ENCODE measurements at regions not wholly inside any gene's neighbourhood (a gene's known extent, or its start where the extent isn't known, plus 50 kb on each side); places are given as distances from the start of the nearest gene placed in this dataset.
"Not testable (repeated sequence)": the region's sequence is repeated elsewhere in the genome, so short reads cannot be mapped to it uniquely, and the experiment has no call there.

- no peak for ATAC-seq
These were observed 54.2 kb downstream of the MSX1 start for GRCh38 chr4:4913628-4914027.

DNA sequence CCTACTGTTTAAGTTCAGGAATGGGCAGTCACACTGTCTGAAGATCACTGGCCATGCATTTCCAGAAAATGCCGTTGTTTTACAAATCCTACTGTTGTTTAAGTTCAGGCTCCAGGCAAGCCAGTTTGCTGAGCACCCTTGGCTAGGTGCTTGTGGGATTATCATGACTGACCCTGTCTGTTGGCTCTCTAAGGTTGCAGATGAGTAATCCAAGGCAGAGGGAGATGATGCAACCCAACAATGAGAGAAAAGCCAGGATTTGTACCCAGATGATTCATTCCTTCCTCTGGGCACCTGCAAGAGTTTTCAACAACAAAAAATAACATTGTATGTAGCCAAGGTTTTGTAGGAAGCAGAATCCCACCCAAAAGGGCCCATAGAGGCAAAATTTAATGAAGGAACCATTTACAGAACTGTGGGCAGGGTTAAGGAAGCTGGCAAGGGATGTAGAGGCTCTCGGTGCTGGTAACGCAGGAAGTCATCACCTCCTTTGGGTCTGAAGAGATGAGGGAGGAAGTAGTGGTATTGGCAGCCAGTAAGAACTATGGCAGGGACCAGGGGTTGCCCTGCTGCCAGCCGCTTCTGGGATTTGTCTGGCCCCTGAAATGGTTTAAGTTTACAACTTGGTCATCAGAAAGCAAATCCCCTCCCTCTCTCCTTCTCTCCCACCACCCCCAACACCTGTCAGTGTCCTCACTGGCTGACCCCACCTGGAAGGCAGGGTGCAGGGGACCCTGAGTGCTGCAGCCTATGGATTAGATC, 54.8 kb downstream of the MSX1 start:
- ATAC-seq, result no peak

DNA sequence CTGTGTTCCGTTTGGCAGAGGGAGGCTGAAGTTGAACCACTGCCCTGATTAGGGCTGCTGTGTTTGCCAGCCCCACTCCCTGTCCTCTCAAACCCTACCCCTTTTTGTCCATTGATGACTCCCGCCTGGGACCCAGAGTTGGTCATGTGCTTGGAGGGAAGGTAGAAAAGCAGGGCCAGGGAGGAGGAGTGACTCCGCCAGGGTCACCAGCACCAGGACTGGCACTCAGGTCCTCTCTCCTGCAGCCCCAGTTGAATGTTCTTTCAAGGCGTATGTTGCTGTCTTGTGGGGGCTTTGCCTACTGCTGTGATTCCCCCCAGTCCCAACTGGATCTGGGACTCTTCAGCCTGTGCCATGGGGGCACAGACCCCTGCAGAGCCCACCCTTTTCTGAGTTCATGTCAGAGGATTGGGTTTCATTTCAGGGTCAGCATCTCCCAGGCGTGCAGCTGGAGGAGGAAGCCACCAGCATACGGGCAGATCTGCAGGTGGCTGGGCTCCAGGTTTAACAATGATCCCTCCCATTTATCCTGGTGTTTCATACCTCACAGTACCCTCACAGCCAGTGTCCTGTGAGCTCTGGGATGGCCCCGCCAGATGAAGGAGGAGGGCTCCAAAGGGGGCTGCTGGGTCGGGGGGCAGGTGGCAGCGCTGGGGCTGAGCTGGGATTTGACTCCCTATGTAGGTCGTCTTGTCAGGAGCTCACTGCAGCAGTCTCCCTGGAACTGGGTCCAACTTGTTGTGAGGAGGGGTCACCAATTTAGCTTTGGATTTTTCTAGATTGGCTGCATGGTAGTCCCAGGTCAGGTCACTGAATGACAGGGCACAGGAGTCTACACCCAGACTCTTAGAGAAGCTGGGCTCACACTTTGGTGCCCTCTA, 55.7 kb downstream of the MSX1 start:
- no peak for ATAC-seq

DNA sequence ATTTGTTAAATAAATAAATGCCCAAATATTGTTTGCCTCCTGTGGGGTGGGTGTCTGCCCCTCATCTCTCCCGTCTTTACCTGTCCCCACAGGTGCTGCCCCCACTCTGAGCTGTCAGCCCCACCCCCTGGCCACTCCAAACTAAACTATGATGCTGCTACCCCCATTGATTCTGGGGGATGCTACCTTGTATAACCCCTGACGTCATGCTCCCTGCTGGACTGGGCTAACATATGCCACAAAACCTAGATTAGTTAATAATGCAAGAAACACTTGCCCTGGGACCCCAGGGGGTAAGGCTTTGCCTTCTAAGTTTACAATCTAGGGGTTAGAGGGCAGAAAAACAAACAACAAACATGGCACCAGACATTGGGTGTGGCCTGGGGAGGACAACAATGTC, 58.6 kb downstream of the MSX1 start:
- no peak for ATAC-seq

DNA sequence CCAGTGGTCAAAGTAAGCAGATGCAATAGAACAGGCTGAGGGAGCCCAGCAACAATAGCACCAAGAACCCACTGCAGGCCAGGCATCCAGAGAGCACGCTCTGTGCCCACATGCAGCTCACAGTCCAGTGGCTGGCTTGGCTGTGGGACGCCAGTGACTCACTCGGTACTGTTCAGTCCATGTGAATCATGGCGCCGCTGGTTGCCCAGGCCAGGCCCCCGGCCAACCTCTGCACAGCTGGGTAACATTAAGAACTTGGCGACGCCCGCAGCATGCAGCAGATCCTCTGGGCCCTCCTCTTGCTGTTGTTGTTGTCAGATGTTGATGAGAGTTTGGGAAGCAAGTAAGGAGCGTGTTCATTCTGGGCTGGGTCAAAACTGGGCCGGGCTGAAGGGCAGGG, 60.5 kb downstream of the MSX1 start:
- ATAC-seq, result no peak

GRCh38 chr4:4921077-4921476, 61.6 kb downstream of the MSX1 start:
- ATAC-seq, result no peak

DNA sequence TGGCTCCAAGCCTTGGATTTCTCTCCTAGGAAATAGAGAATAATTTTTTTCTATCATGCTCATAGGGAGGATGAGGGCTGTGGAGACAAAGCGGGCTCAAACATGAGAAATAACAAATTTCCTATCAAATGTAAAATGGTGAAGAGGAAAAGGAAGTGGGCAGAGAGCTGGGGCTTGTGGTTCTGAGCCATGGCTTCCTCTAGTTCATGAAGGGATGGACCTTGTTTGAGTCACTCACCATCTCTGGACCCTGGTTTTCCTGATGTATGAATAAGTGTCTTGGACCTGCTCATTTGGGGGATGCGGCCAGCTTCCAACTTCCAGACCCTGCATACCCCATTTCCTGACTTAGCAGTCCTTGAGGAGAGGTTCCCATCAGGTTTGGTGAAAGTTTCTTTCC, 63.0 kb downstream of the MSX1 start:
- ATAC-seq, result no peak

DNA sequence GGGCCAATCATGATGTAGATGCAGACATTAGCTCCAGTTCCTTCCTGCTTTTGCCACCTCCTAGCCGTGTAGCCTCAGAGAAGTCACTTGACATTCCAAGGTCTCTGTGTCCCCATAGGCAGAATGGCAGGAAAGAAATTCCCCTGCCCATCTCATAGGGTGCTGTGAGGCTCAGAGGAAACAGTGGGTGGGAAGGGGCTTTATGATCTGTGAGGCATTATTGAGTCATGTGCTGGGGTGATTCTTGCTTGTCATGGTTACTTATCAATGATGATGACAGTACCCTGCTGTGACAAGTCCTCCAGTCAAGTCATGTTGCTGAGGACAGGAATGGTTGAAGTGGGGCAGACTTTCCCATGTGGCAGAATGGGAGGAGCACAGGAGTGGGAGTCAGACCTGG, 63.7 kb downstream of the MSX1 start:
- ATAC-seq, result peak; percentile 78 to 85

GRCh38 chr4:4930677-4931076, 71.2 kb downstream of the MSX1 start:
- no peak for ATAC-seq

- no peak for ATAC-seq
These were observed 76.5 kb downstream of the MSX1 start for GRCh38 chr4:4935974-4936373.

- ATAC-seq, result no peak
These were observed 78.5 kb downstream of the MSX1 start for GRCh38 chr4:4937926-4938325.

GRCh38 chr4:4941751-4942150, 77.5 kb downstream of the CYTL1 start:
- ATAC-seq, result no peak

GRCh38 chr4:4942658-4943057, 76.6 kb downstream of the CYTL1 start:
- no peak for ATAC-seq

GRCh38 chr4:4945021-4945420, 74.2 kb downstream of the CYTL1 start:
- ATAC-seq, result no peak

- ATAC-seq, result no peak
These were observed 73.4 kb downstream of the CYTL1 start for GRCh38 chr4:4945829-4946228.

- ATAC-seq, result no peak
These were observed 72.8 kb downstream of the CYTL1 start for GRCh38 chr4:4946416-4946815.

GRCh38 chr4:4947721-4948120, 71.5 kb downstream of the CYTL1 start:
- no peak for ATAC-seq

DNA sequence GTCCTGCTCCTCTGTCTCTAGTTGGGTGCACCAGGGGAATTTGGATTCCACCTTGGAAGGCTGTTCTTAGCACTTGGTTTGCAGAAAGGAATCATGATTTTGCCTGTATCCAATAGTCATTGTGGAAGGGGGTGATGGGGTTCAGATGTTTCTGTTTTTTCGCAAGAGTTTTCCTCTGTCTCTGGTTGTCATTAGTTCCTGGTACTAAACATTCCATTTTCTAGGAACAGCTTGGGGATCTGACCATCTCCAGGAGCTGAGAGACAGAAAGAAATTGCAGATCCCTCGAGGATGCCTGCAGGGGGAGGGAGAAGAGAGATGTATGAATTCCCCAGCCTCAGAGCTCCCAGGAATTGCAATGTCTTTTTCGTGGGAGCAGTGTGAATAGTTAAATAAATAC, 70.9 kb downstream of the CYTL1 start:
- no peak for ATAC-seq

GRCh38 chr4:4950561-4951290, 68.5 kb downstream of the CYTL1 start:
- ATAC-seq, result no peak

DNA sequence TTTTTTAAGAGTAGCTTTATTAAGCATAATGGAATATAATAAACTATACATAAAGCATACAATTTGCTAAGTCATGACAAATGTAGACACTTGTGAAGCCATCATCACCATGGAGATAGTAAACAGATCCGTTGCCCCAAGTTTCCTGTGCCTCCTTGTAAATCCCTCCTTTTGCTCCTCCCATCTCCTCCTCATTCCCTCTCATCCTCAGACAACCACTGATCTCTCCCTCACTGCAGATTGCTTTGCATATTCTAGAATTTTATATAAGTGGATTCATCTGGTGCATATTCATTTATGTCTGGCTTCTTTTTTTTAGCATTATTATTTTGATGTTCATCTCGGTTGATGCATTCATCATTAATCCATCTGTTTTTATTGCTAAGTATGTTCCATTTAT, 67.0 kb downstream of the CYTL1 start:
- ATAC-seq, result no peak

GRCh38 chr4:4959344-4960074, 59.7 kb downstream of the CYTL1 start:
- not testable (repeated sequence) for ATAC-seq

DNA sequence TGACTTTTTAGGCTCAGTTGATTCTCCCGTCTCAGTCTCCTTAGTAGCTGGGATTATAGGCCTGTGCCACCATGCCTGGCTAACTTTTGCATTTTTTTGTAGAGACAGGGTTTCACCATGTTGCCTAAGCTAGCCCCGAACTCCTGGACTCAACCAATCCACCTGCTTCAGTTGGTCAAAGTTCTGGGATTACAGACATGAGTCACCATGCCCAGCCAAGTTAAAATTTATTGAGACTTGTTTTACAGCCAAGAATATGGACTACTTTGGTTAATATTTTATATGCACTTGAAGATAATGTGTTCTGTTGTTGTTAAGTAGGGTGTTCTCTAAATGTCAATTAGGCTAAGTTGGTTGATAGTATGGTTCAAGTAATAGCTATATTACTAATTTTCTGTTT, 58.7 kb downstream of the CYTL1 start:
- ATAC-seq, result no peak

DNA sequence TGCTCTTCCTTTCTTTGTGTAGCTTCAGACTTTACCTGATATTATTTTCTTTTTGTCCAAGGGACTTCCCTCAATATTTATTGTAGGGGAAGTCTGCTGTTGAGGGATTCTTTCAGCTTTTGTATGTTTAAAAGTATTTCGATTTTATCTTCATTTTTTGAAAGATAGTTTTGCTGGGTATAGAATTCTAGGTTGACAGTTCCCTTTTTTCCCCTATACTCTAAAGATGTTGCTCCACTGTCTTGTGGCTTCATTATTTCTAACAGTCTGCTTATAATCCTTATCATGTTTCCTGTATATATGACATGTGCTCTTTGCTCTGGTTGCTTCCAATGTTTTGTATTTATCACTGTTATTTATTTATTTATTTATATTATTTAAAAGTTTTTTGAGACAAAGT, 57.3 kb downstream of the CYTL1 start:
- no peak for ATAC-seq
